Gastroesophageal sphincter (tissue), 4 donors: ENCODE measurements at regions not wholly inside any gene's neighbourhood (a gene's known extent, or its start where the extent isn't known, plus 50 kb on each side); places are given as distances from the start of the nearest gene placed in this dataset.
"Not testable (repeated sequence)": the region's sequence is repeated elsewhere in the genome, so short reads cannot be mapped to it uniquely, and the experiment has no call there.

Source experiments
- ATAC-seq: fragments of 150-250 bp; one replicate; pipeline ENCODE4 v1.9.1; 2016; ENCODE audit warnings: mild to moderate bottlenecking, moderate library complexity
- H3K27ac ChIP-seq, 4 donors: fragments of 200-600 bp; sonication (generic) in 3 of 4; 1 replicate in 3 of 4; 2 replicates in 1 of 4; pipeline ENCODE4 v1.5.1; 2016 to 2019
- H3K27me3 ChIP-seq: fragments of 200-600 bp; sonication (generic); one replicate; pipeline ENCODE4 v1.5.1; 2019
- H3K36me3 ChIP-seq, 2 donors: fragments of 200-600 bp; sonication (generic); one replicate each; pipeline ENCODE4 v1.5.1; 2019; ENCODE audit warnings: control low read depth in 1 of 2
- H3K4me1 ChIP-seq, 3 donors: fragments of 200-600 bp; sonication (generic); 1 replicate in 2 of 3; 2 replicates in 1 of 3; pipeline ENCODE4 v1.5.1; 2016 to 2019; ENCODE audit warnings: control low read depth in 2 of 3
- H3K4me3 ChIP-seq, 2 donors: fragments of 200-600 bp; sonication (generic); one replicate each; pipeline ENCODE4 v1.5.1; 2019; ENCODE audit warnings: mild to moderate bottlenecking in 1 of 2, moderate library complexity in 1 of 2
- H3K9me3 ChIP-seq, 3 donors: fragments of 200-600 bp; sonication (generic); one replicate each; pipeline ENCODE4 v1.5.1; 2017 to 2019; ENCODE audit warnings: control low read depth in 2 of 3
- EP300 ChIP-seq: sonication (generic); formaldehyde crosslinking; IDR thresholded peaks from one replicate; pipeline ENCODE4 v1.6.1; 2017; ENCODE audit warnings: antibody characterized with exemption, mild to moderate bottlenecking
- POLR2A ChIP-seq, 2 donors: fragments of 450-650 bp; IDR thresholded peaks; one replicate each; pipeline ENCODE4 v1.6.1; 2017; ENCODE audit warnings: antibody characterized with exemption in 2 of 2, mild to moderate bottlenecking in 2 of 2, moderate library complexity in 1 of 2
- POLR2AphosphoS5 ChIP-seq: sonication (generic); formaldehyde crosslinking; IDR thresholded peaks from one replicate; pipeline ENCODE4 v1.6.1; 2017; ENCODE audit warnings: antibody characterized with exemption
- WGBS, 2 donors: methylation state at CpG; one replicate each; pipeline ENCODE4 v1.1.5; 2018; ENCODE audit warnings: low coverage in 1 of 2; 5-methylcytosine and 5-hydroxymethylcytosine counted together
- TF ChIP-seq, protein P1 (sequence below), 4 experiments: fragments of 200-600 bp in 2 of 4; fragments of 450-650 bp in 2 of 4; sonication (generic) in 1 of 4; IDR thresholded peaks; one replicate each; pipeline ENCODE4 v1.5.1; 2017 to 2019; ENCODE audit warnings: antibody characterized with exemption in 4 of 4, mild to moderate bottlenecking in 2 of 4, moderate library complexity in 2 of 4

DNA sequence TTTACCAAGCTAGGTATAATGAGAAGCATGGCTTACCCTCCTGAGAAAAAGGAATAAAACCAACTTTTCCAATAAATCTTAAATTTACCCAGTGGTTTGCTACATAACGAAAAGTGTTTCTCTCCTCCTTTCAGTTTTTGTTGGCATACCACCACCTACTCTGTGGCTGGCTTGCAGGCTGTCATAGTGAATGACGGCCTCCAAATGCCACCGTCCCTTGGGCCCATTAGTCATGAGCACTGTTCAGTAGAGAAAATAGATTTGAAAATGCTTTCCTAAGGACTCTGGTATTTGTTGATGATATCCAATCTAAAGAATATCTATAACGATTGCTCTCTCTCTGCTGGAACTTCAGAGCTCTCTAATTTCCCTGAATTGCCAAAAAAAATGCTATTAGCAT is 488.3 kb downstream of the MAGEE1 start:
- WGBS, 2 donors, result 61 to 72% methylated on average over 4 of the region's 4 CpGs
- H3K9me3 ChIP-seq, result no peaks in the 10 kb centered on the region
- no peaks in the 10 kb centered on the region for H3K36me3 ChIP-seq
- ATAC-seq, result no peak
- TF ChIP-seq POLR2A (IDR thresholded peaks at IDR 0.05), result no peak
- TF ChIP-seq EP300, result no peak
- TF ChIP-seq POLR2AphosphoS5, result no peak
- TF ChIP-seq, protein P1, sequence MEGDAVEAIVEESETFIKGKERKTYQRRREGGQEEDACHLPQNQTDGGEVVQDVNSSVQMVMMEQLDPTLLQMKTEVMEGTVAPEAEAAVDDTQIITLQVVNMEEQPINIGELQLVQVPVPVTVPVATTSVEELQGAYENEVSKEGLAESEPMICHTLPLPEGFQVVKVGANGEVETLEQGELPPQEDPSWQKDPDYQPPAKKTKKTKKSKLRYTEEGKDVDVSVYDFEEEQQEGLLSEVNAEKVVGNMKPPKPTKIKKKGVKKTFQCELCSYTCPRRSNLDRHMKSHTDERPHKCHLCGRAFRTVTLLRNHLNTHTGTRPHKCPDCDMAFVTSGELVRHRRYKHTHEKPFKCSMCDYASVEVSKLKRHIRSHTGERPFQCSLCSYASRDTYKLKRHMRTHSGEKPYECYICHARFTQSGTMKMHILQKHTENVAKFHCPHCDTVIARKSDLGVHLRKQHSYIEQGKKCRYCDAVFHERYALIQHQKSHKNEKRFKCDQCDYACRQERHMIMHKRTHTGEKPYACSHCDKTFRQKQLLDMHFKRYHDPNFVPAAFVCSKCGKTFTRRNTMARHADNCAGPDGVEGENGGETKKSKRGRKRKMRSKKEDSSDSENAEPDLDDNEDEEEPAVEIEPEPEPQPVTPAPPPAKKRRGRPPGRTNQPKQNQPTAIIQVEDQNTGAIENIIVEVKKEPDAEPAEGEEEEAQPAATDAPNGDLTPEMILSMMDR (IDR thresholded peaks at IDR 0.05), result no peak
- no peaks in the 10 kb centered on the region for H3K4me1 ChIP-seq
- no peaks in the 10 kb centered on the region for H3K27me3 ChIP-seq
- H3K27ac ChIP-seq, result no peak overlapping the region
- H3K4me3 ChIP-seq, result no peak overlapping the region

DNA sequence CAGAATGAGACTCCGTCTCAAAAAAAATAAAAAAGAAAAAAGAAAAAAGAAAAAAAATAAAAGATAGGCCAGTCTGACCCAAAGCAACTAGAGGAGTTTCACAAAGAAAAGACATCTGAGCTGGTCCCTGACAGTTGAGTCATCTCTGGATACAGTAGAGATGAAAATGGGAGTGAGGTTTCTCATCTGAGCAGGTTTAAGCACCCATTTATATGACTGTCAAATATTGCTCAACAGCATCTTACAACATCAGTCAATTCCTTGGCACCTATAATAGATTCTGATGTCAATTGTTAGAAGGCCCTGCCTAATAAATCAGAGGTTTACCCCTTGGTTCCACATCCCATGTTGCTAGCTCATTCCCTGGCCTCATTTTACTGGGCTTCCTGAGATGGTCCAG is 490.5 kb downstream of the MAGEE1 start:
- no CpG with 5 or more reads among the region's 1 CpG for WGBS, 2 donors
- Histone ChIP-seq H3K27ac (no peak overlapping the region), H3K4me3 (no peak overlapping the region), H3K36me3 (no peaks in the 10 kb centered on the region), H3K9me3 (no peaks in the 10 kb centered on the region), H3K27me3 (no peaks in the 10 kb centered on the region), H3K4me1 (no peaks in the 10 kb centered on the region)
- no peak for TF ChIP-seq POLR2A (IDR thresholded peaks at IDR 0.05)
- TF ChIP-seq EP300, result no peak
- TF ChIP-seq, protein P1 (IDR thresholded peaks at IDR 0.05), result no peak
- ATAC-seq, result peak; percentile 50

DNA sequence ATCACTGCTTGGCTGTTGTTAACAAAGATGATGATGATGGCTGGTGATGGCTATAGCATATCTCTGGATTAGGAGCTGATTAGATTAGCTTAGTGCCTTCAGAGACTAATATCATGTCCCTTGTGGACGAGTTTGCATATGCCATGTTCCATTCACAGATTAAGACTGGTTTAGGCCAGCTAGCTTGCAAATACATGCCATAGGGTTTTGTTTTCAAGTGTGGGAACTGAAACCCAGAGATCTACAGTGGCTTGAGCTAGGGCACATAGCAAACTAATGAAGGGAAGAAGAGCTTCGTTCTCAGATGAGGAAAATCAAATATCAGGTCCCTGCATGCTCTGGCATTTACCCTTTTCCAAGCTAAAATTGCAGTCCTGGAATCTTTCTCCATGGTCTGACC is 492.3 kb downstream of the MAGEE1 start:
- H3K4me1 ChIP-seq, result no peaks in the 10 kb centered on the region
- no peak overlapping the region for H3K27ac ChIP-seq
- H3K27me3 ChIP-seq, result no peaks in the 10 kb centered on the region
- whole genome bisulfite sequencing, 2 donors, result 39 to 73% methylated on average over 2 of the region's 2 CpGs
- no peak for ATAC-seq
- no peaks in the 10 kb centered on the region for H3K9me3 ChIP-seq
- no peaks in the 10 kb centered on the region for H3K36me3 ChIP-seq
- H3K4me3 ChIP-seq, result no peak overlapping the region
- TF ChIP-seq, protein P1 (IDR thresholded peaks at IDR 0.05), result no peak
- TF ChIP-seq POLR2A (IDR thresholded peaks at IDR 0.05) (no peak), EP300 (no peak), POLR2AphosphoS5 (no peak)

DNA sequence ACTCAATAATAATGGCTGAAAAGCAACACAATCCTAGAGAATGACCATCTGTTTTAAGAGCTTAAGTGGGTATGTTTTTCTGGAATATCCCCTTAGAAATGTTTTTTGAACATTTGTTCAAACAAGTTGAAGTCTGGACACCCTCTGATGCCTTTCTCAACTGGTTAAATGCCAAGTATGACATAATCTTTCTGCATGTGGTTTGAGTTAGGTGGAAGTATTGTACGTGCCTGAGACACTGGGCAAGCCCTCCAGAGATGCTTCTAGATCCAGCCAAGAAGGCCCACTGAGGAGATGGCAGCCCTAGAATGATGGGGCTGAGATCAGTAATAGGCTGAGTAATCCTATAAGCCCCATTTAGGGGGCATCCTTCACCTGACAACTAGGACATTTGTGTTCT is 493.1 kb downstream of the MAGEE1 start:
- no peaks in the 10 kb centered on the region for H3K9me3 ChIP-seq
- TF ChIP-seq EP300, result no peak
- 33% methylated on average over 1 of the region's 1 CpG; no CpG with 5 or more reads in 1 of the 2 donors for WGBS, 2 donors
- no peaks in the 10 kb centered on the region for H3K4me1 ChIP-seq
- ATAC-seq, result no peak
- H3K27ac ChIP-seq, result no peak overlapping the region
- no peak overlapping the region for H3K4me3 ChIP-seq
- H3K27me3 ChIP-seq, result no peaks in the 10 kb centered on the region
- H3K36me3 ChIP-seq, result no peaks in the 10 kb centered on the region

DNA sequence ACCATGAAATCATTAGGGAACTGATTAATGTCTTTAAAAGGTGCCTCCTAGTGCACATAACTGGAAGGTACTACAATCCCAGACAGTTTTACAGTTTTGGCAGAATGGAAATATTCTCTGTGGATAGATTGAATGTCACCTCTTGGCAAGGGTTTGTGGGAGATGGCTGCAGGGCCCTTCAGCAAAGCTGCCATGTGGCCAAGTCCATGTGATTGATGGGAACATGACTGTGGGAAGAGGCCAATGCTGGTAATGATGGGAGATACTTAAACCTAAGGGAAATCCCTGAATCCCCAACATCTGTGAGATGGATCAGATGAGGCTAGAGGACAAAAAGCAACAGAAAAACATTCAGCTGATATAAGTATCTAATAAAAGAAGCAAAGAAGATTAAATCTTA is 493.7 kb downstream of the MAGEE1 start:
- TF ChIP-seq EP300 (no peak), POLR2A (IDR thresholded peaks at IDR 0.05) (no peak), POLR2AphosphoS5 (no peak)
- TF ChIP-seq, protein P1 (IDR thresholded peaks at IDR 0.05), result no peak
- H3K4me1 ChIP-seq, result no peaks in the 10 kb centered on the region
- no peaks in the 10 kb centered on the region for H3K9me3 ChIP-seq
- H3K27ac ChIP-seq, result no peak overlapping the region
- H3K4me3 ChIP-seq, result no peak overlapping the region
- no peaks in the 10 kb centered on the region for H3K27me3 ChIP-seq
- no peak for ATAC-seq
- no peaks in the 10 kb centered on the region for H3K36me3 ChIP-seq

DNA sequence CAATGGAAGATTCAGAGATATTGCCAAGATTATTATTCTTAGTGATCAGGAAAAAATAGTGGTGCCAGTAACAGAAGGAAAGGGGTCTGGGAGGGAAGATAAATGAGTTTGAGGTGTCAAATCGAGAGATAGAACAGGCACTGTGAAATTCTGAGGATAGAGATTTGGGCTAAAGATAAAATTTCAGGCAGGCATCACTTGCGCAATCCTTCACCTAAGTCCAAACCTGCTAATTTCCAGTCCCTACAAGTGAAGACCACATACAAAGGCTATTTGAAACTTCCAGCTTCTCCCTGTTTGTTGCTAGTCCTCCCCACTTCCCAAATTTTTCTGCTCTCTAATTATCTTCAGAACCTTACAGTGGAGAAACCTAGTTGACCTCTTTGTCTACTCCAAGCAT is 494.6 kb downstream of the MAGEE1 start:
- WGBS, 2 donors, result 67 to 80% methylated on average over 2 of the region's 2 CpGs
- Histone ChIP-seq H3K27ac (no peak overlapping the region), H3K4me1 (no peaks in the 10 kb centered on the region), H3K27me3 (no peaks in the 10 kb centered on the region), H3K36me3 (no peaks in the 10 kb centered on the region), H3K9me3 (no peaks in the 10 kb centered on the region), H3K4me3 (no peak overlapping the region)
- ATAC-seq, result no peak
- TF ChIP-seq EP300, result no peak
- TF ChIP-seq POLR2A (IDR thresholded peaks at IDR 0.05), result no peak
- TF ChIP-seq POLR2AphosphoS5, result no peak
- TF ChIP-seq, protein P1 (IDR thresholded peaks at IDR 0.05), result no peak

DNA sequence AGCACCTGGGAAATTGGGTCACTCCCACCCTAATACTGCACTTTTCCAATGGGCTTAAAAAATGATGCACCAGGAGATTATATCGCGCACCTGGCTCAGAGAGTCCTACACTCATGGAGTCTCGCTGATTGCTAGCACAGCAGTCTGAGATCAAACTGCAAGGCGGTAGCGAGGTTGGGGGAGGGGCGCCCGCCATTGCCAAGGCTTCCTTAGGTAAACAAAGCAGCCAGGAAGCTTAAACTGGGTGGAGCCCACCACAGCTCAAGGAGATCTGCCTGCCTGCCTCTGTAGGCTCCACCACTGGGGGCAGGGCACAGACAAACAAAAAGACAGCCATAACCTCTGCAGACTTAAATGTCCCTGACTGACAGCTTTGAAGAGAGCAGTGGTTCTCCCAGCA is 497.1 kb downstream of the MAGEE1 start:
- H3K4me1 ChIP-seq, H3K9me3 ChIP-seq, ATAC-seq, H3K4me3 ChIP-seq, H3K27ac ChIP-seq, H3K36me3 ChIP-seq, H3K27me3 ChIP-seq: not testable (repeated sequence)
- 50% methylated on average over 2 of the region's 7 CpGs; no CpG with 5 or more reads in 1 of the 2 donors for WGBS, 2 donors
